GM12864 (cell line): ENCODE measurements at regions not wholly inside any gene's neighbourhood (a gene's known extent, or its start where the extent isn't known, plus 50 kb on each side); places are given as distances from the start of the nearest gene placed in this dataset.

ENCODE experiments used
- DNase-seq: peaks from one replicate; pipeline ENCODE4 v3.0.0-alpha.2; 2011; ENCODE audit warnings: low read depth
- H3K4me3 ChIP-seq: 2 replicates; pipeline ENCODE4 v1.5.1; 2011; ENCODE audit warnings: mild to moderate bottlenecking, low read depth, low read length, control low read depth
- TF ChIP-seq, protein P1 (sequence below): IDR thresholded peaks from 2 replicates; pipeline ENCODE4 v1.5.1; 2011; ENCODE audit warnings: low read depth, mild to moderate bottlenecking, moderate library complexity, low read length, control low read depth, inconsistent platforms; ENCODE audit errors: missing control alignments

- H3K4me3 ChIP-seq: no peak overlapping the region
- TF ChIP-seq, protein P1, sequence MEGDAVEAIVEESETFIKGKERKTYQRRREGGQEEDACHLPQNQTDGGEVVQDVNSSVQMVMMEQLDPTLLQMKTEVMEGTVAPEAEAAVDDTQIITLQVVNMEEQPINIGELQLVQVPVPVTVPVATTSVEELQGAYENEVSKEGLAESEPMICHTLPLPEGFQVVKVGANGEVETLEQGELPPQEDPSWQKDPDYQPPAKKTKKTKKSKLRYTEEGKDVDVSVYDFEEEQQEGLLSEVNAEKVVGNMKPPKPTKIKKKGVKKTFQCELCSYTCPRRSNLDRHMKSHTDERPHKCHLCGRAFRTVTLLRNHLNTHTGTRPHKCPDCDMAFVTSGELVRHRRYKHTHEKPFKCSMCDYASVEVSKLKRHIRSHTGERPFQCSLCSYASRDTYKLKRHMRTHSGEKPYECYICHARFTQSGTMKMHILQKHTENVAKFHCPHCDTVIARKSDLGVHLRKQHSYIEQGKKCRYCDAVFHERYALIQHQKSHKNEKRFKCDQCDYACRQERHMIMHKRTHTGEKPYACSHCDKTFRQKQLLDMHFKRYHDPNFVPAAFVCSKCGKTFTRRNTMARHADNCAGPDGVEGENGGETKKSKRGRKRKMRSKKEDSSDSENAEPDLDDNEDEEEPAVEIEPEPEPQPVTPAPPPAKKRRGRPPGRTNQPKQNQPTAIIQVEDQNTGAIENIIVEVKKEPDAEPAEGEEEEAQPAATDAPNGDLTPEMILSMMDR: no peak
- DNase-seq: no peak
Observed at GRCh38 chr5:68749077-68749476, 344.7 kb upstream of the SLC30A5 start.

DNA sequence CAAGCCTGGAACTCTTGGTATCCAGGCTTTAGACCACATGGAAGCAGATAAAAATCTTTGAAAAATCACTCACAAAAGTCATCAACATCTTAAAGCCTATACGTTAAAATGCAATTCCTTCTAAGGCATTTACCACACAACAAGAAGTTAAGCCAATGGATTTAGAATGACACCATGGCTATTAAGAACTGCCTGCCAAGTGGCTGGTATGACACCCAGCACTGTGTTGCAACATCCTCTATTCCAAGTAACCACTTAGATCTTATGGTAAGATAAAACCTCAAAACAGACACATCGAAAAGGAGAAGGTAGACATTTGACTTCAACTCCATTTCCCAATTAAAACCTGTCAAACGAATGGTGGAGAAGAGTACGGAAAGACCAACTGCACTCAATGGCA, 344.2 kb upstream of the SLC30A5 start:
- no peak for DNase-seq
- TF ChIP-seq, protein P1: no peak
- no peak overlapping the region for H3K4me3 ChIP-seq

DNA sequence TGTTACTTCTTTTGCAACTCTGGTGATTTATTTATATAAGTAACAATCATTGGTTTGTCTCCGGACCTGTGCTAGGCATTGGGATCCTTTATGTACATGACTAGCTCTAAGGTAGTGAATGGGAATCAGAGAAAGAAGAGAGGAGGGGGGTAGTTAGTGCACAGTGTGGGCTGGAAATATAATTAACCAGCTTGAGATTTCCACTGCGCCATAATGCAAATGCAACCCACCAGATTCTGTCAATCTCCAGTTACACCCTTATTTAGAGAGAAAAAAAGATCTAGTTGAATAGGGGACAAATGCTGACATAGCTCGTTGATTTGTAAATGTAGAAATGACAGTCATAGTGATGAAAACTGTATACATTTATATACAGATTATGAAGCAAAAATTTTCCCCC, 342.2 kb upstream of the SLC30A5 start:
- no peak for DNase-seq
- no peak overlapping the region for H3K4me3 ChIP-seq
- TF ChIP-seq, protein P1: no peak

GRCh38 chr5:68754536-68754935, 339.3 kb upstream of the SLC30A5 start:
- H3K4me3 ChIP-seq: no peak overlapping the region
- TF ChIP-seq, protein P1: no peak
- DNase-seq: no peak

DNA sequence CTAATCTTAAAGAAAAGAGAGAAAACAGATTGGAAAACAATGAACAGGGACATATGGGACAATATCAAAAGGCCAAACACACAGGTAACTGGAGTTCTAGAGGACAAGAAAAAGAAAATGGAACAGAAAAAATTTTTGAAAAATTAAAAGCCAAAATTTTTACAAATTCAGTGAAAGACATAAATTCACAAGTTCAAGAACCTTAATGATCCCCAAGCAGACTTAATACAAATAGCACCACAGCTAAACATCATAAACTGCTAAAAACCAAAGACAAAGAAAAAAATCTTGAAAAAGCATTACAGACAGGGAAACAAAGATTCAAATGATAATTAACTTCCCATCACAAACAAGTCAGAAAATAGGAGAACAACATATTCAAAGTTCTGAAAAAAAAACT, 338.5 kb upstream of the SLC30A5 start:
- H3K4me3 ChIP-seq: no peak overlapping the region
- DNase-seq: no peak
- TF ChIP-seq, protein P1: no peak

- no peak for DNase-seq
- TF ChIP-seq, protein P1: no peak
- no peak overlapping the region for H3K4me3 ChIP-seq
Observed at GRCh38 chr5:68757006-68757405, 336.8 kb upstream of the SLC30A5 start.

GRCh38 chr5:68757626-68758212, 336.1 kb upstream of the SLC30A5 start:
- no peak for DNase-seq
- TF ChIP-seq, protein P1: no peak
- no peak overlapping the region for H3K4me3 ChIP-seq
